ENCODE measurements at regions not wholly inside any gene's neighbourhood (a gene's known extent, or its start where the extent isn't known, plus 50 kb on each side); places are given as distances from the start of the nearest gene placed in this dataset.

GRCh38 chr7:69176841-69177240 lies 421.4 kb upstream of the AUTS2 start:
- H3K4me3 ChIP-seq (ENCODE audit: low read depth, low read length) = no peak overlapping the region
- no peak for DNase-seq (ENCODE audit: low read depth)
- TF ChIP-seq CTCF (IDR thresholded peaks at IDR 0.05; ENCODE audit: control insufficient read depth, extremely low read depth, insufficient read depth) = no peak

- no peak overlapping the region for H3K4me3 ChIP-seq (ENCODE audit: low read depth, low read length)
- TF ChIP-seq CTCF (IDR thresholded peaks at IDR 0.05; ENCODE audit: control insufficient read depth, extremely low read depth, insufficient read depth) = no peak
- no peak for DNase-seq (ENCODE audit: low read depth)
Observed at GRCh38 chr7:69177461-69177861, 420.8 kb upstream of the AUTS2 start.

GRCh38 chr7:69177941-69178494 lies 420.3 kb upstream of the AUTS2 start:
- no peak for DNase-seq (ENCODE audit: low read depth)
- TF ChIP-seq CTCF (IDR thresholded peaks at IDR 0.05; ENCODE audit: control insufficient read depth, extremely low read depth, insufficient read depth) = no peak
- no peak overlapping the region for H3K4me3 ChIP-seq (ENCODE audit: low read depth, low read length)

GRCh38 chr7:69180662-69181061 lies 417.6 kb upstream of the AUTS2 start:
- TF ChIP-seq CTCF (IDR thresholded peaks at IDR 0.05; ENCODE audit: control insufficient read depth, extremely low read depth, insufficient read depth) = no peak
- DNase-seq (ENCODE audit: low read depth) = no peak
- no peak overlapping the region for H3K4me3 ChIP-seq (ENCODE audit: low read depth, low read length)

GRCh38 chr7:69182596-69183467 lies 415.4 kb upstream of the AUTS2 start:
- no peak for TF ChIP-seq CTCF (IDR thresholded peaks at IDR 0.05; ENCODE audit: control insufficient read depth, extremely low read depth, insufficient read depth)
- DNase-seq (ENCODE audit: low read depth) = no peak
- H3K4me3 ChIP-seq (ENCODE audit: low read depth, low read length) = no peak overlapping the region

- no peak overlapping the region for H3K4me3 ChIP-seq (ENCODE audit: low read depth, low read length)
- no peak for DNase-seq (ENCODE audit: low read depth)
- TF ChIP-seq CTCF (IDR thresholded peaks at IDR 0.05; ENCODE audit: control insufficient read depth, extremely low read depth, insufficient read depth) = no peak
Observed at GRCh38 chr7:69184339-69184738, 413.9 kb upstream of the AUTS2 start.

Data from LNCaP clone FGC (cell line).